GM12872 (cell line): ENCODE measurements at regions not wholly inside any gene's neighbourhood (a gene's known extent, or its start where the extent isn't known, plus 50 kb on each side); places are given as distances from the start of the nearest gene placed in this dataset.

Experiments
- TF ChIP-seq, protein P1 (sequence below): IDR thresholded peaks from 3 replicates; pipeline ENCODE4 v1.5.1; 2011; ENCODE audit warnings: low read depth, mild to moderate bottlenecking, low read length, moderate library complexity; ENCODE audit not compliant: insufficient read depth

- TF ChIP-seq, protein P1, sequence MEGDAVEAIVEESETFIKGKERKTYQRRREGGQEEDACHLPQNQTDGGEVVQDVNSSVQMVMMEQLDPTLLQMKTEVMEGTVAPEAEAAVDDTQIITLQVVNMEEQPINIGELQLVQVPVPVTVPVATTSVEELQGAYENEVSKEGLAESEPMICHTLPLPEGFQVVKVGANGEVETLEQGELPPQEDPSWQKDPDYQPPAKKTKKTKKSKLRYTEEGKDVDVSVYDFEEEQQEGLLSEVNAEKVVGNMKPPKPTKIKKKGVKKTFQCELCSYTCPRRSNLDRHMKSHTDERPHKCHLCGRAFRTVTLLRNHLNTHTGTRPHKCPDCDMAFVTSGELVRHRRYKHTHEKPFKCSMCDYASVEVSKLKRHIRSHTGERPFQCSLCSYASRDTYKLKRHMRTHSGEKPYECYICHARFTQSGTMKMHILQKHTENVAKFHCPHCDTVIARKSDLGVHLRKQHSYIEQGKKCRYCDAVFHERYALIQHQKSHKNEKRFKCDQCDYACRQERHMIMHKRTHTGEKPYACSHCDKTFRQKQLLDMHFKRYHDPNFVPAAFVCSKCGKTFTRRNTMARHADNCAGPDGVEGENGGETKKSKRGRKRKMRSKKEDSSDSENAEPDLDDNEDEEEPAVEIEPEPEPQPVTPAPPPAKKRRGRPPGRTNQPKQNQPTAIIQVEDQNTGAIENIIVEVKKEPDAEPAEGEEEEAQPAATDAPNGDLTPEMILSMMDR: no peak
Observed at GRCh38 chr2:121045245-121045644, 239.8 kb downstream of the TFCP2L1 start.

DNA sequence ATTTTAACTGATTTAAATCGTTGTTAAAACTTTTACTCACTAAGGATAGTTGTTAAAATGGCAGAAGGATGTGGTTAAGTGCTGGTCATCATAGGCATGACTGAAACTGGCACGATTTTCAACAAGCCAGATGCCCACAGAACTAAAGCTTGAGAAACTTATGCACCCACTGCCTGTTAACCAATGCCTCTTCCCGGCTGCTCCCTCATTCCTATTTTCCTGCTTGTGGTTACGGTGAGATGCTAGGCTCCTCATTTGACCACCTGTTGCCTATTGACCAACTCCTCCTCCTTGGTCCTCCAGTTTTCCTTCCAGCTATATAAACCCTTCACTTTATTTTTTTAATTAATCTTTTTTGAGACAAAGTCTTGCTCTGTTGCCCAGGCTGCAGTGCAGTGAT lies 238.7 kb downstream of the TFCP2L1 start:
- TF ChIP-seq, protein P1: no peak

DNA sequence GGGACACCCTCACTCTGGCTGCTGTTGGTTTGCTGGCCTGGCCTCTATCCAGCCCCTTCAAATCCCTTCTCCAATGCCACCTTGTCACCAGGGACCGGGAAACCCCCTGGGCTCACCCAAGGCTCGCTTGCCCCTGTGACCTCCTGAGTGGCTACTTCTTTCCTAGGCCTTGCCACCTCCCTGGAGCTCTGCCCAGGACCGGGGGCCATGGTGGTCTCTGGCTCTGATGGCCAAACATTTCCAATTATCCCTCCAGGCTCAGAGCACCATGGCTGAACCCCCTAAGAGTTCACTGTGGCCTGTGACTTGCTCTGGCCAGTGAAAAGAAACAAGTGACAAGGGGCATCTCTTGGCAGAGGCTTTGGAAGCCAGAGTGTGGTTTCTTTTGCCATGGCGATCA lies 237.6 kb downstream of the TFCP2L1 start:
- TF ChIP-seq, protein P1: no peak

DNA sequence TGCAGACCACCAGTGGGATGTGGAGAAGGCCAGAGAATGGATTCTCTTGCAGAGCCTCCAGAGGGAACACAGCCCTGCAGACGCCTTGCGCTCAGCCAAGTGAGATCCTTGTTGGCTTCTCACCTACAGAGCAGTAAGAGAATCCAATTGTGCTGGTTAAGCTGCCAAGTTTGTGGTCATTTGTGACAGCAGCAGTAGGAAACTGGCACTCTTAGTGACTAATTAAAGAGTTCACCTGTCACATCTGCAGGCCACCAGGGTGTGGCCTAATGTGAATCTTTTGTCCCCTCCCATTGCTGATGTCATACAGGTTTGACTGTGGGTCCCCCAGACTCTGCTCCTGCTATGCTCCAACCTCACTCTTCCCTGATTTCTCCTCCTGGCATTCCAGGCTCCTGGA lies 235.9 kb downstream of the TFCP2L1 start:
- TF ChIP-seq, protein P1: no peak

DNA sequence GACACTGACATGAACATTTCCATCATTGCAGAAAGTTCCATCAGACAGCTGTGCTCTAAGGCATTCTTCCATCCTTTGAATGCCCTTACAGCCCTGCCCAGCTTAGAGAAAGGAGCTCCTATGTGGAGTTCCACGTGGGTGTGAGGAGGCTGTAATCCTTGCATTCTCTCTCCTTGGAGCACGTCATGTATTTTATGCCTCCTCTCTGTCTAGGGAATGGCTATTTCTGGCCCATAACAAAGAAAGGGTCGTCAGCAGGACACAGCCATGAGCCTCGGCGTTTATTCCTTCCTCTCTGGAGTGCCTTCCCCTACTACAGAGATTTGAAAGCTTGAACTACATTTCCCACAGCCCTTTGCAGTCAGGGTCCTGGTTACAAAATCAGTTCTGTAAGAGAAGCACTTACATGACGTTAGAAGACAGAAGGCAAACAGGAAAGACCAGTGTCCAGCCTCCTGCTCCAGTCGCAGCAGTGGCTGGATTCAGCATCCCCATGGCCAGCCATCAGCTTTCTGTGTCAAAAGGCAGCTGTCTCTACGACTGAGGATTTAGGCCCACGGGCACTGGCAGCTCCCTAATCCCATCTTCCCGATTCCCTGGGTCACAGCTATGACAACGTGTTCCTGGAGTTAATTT lies 234.9 kb downstream of the TFCP2L1 start:
- TF ChIP-seq, protein P1: no peak

GRCh38 chr2:121051311-121051710 lies 233.7 kb downstream of the TFCP2L1 start:
- TF ChIP-seq, protein P1: no peak

DNA sequence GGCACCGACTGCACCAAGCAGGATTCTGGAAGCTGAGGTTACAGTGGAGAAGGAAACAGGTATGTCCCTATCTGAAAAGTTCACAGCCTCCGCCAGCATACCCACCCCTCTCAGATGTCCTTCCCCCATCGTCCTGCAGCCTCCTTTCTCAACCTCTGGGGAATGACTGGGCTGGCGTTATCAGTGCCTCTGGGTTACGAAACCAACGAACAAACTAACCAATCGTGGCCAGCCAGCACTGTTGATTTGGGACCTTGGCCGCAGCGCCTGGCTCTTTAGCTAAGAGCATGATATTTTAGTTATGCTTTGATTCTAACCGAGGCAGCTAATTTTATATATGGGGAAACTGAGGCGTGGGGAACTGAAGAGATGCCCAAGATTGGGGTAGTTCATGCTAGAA lies 233.0 kb downstream of the TFCP2L1 start:
- TF ChIP-seq, protein P1: no peak
